ENCODE measurements at regions not wholly inside any gene's neighbourhood (a gene's known extent, or its start where the extent isn't known, plus 50 kb on each side); places are given as distances from the start of the nearest gene placed in this dataset.

DNA sequence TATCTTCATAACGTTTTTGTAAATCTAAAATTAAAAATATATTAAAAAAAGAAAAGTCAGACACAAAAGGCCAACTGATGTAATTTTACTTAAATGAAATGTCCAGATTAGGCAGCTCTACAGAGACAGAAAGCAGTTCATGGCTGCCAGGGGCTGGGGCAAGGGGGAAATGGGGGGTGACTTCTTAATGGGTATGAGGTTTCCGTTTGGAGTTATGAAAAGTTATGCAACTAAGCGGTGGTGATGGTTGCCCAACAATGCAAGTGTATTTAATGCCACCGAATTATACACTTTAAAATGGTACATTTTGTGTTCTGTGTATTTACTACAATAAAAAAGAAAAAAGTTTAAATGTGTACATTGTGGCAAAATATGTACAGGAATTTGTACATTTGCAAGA is 70.2 kb upstream of the TEX51 start:
- Mint-ChIP-seq H3K4me3 (no peak overlapping the region), H3K27me3 (peaks cover 29% of the 10 kb centered on the region), H3K4me1 (no peaks in the 10 kb centered on the region), H3K36me3 (ENCODE audit: low read depth) (peaks cover 3% of the 10 kb centered on the region), H3K27ac (no peak overlapping the region)
- DNase-seq (no peak), ATAC-seq (no peak)
- H3K9me3 ChIP-seq (ENCODE audit: control insufficient read depth, low read length, poor library complexity, severe bottlenecking) = no peaks in the 10 kb centered on the region

DNA sequence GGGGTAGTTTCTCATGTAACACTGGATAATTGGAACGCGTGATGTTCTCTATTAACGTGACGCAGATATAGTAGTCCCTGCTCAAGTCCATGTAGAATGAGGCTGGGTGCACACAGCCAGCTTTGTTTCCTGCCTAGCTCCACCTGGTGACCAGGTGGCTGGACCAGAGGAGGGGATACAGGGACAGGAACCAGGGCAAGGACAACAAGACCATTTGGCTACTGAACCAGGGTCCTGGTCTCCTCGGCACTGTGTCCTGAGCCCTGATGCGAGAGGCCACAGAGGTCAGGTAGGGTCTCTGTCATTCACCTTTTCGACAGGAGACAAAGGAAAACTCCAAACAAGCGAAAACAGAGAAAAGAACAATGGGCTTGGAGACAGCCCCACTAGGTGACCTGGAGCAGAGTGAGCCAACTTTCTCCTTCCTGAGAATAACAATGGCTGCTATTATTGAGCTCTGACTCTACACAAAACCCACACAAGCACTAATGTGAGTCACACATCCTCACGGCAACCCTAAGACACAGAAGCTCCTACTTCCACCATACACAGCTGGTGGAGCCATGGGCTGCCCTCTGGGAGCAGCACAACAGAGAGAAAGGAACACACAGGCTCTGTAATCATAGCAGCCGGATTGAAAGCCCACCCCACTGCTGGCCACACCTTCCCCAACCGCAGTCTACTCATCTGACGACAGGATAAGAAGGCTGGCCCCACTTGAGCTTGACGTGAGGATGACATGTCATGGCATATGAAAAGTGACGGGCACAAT is 67.3 kb upstream of the TEX51 start:
- no peak for DNase-seq
- no peak for ATAC-seq

DNA sequence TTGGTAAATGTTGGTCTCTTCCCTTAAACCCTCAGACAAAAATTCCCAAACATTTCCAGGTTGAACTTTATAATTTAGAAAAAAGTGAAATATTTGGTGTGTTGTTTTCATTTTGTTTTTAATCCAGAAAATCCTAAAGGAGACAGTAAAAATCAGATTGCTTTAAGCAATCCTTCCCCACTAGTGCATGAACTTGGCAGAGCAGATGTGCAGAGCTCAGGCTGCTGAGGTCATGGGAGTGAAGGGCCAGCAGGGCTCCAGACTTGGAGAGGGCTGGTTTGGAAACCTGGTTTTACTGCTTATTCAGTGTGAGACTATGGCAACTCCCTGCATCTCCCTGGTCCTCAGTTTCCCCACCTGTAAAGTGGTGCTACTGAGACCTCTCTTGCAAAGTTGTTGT is 66.7 kb upstream of the TEX51 start:
- Mint-ChIP-seq H3K4me3 (no peak overlapping the region), H3K4me1 (no peaks in the 10 kb centered on the region), H3K27me3 (peaks cover 22% of the 10 kb centered on the region), H3K27ac (no peak overlapping the region), H3K36me3 (ENCODE audit: low read depth) (peaks cover 3% of the 10 kb centered on the region)
- no peaks in the 10 kb centered on the region for H3K9me3 ChIP-seq (ENCODE audit: control insufficient read depth, low read length, poor library complexity, severe bottlenecking)
- DNase-seq (no peak), ATAC-seq (no peak)

More for the DNA sequence above, 67.3 kb upstream of the TEX51 start:
- no peak overlapping the region for H3K4me3 Mint-ChIP-seq
- H3K4me1 Mint-ChIP-seq = no peaks in the 10 kb centered on the region
- peaks cover 3% of the 10 kb centered on the region for H3K36me3 Mint-ChIP-seq (ENCODE audit: low read depth)
- peaks cover 28% of the 10 kb centered on the region for H3K27me3 Mint-ChIP-seq
- no peaks in the 10 kb centered on the region for H3K9me3 ChIP-seq (ENCODE audit: control insufficient read depth, low read length, poor library complexity, severe bottlenecking)
- H3K27ac Mint-ChIP-seq = no peak overlapping the region

DNA sequence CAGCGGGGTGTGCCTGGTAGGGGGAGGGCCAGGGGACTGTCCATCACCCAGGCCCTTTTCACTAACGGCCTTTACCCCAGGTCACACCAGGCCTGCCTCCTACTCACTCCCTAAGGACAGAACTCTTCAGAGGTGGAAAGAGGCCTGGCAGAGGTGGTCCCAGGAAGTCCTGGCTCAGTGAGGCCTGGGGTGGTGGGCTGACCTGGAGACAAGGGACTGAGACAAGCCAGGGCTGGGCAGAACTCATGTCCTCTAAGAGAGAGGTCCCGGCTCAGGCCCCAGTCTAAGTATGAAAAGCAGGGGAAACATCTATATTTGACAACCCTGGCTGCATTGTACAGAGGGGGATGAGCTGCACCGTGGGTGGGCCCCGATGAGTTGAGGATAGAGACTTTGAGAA is 65.9 kb upstream of the TEX51 start:
- ATAC-seq (no peak), DNase-seq (no peak)
- H3K9me3 ChIP-seq (ENCODE audit: control insufficient read depth, low read length, poor library complexity, severe bottlenecking) = no peaks in the 10 kb centered on the region
- Mint-ChIP-seq H3K27me3 (peaks cover 17% of the 10 kb centered on the region), H3K4me3 (no peak overlapping the region), H3K27ac (no peak overlapping the region), H3K36me3 (ENCODE audit: low read depth) (peaks cover 3% of the 10 kb centered on the region), H3K4me1 (no peaks in the 10 kb centered on the region)

DNA sequence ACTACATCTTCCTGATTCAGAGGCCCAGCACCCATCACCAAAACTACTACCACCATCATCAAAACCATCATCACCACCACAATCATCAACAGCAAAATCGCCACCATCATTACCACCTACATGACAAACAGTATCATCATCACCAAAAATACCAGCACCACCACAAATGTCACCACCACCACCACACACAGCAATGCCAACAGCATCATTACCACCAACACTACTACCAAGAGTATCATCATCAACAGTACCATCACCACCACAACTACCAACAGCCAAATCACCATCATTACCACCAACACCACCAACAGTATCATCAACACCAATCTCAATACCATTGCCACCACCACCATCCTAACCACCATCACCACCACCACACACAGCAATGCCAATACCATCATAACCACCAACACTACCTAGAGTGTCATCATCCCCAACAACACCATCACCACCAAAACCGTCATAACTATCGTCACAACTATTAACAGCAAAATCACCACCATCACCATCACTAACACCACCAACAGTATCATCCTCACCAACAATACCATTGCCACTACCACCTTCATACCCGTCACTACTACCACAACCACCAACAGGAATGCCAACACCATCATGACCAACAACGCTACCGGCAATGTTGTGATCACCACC is 64.6 kb upstream of the TEX51 start:
- no peak overlapping the region for H3K4me3 Mint-ChIP-seq
- no peak overlapping the region for H3K27ac Mint-ChIP-seq
- H3K36me3 Mint-ChIP-seq (ENCODE audit: low read depth) = peaks cover 3% of the 10 kb centered on the region
- H3K4me1 Mint-ChIP-seq = no peaks in the 10 kb centered on the region
- DNase-seq (no peak), ATAC-seq (no peak)
- H3K9me3 ChIP-seq (ENCODE audit: control insufficient read depth, low read length, poor library complexity, severe bottlenecking) = no peaks in the 10 kb centered on the region
- peaks cover 8% of the 10 kb centered on the region for H3K27me3 Mint-ChIP-seq

DNA sequence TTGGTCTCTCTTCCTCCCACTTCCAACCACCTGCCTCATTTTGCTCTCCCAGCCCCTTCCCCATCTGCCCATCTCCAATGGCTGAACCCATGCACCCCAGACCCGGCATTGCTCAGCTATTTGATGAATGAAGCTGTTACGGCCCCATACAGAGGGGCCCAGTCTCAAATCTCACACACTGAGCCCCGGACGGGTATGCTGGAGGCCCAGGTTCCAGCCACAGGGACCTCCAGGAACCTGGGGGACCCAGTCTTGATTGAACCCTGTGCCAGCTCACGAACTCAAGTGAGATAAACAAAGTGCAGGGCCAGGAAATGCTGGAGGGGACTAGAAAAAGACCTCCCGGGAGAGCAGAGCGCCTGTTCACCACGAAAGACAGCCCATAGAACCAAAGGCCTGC is 63.4 kb upstream of the TEX51 start:
- no peak for DNase-seq
- no peak overlapping the region for H3K27ac Mint-ChIP-seq
- H3K36me3 Mint-ChIP-seq (ENCODE audit: low read depth) = no peaks in the 10 kb centered on the region
- no peak overlapping the region for H3K4me3 Mint-ChIP-seq
- ATAC-seq = no peak
- no peaks in the 10 kb centered on the region for H3K9me3 ChIP-seq (ENCODE audit: control insufficient read depth, low read length, poor library complexity, severe bottlenecking)
- no peaks in the 10 kb centered on the region for H3K4me1 Mint-ChIP-seq
- peaks cover 11% of the 10 kb centered on the region for H3K27me3 Mint-ChIP-seq

DNA sequence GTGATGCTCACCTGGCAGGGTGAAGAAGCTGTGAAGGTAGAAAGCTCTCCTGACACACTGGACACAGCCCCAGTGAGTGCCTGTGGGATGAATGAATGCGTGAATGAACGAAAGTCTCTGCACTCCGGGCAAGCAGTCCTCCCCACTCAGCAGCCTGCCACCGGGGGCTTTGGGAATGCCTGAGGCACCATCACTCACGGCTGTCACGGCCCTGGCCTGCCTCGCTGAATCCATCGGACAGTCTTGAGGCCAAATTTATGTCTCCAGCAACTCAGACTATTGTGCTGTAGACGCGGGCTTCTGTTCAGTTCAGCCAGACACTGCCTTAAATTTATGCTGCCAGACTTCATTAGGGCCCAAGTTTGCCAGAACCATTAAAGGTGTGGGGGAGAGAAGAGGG is 62.9 kb upstream of the TEX51 start:
- H3K4me3 Mint-ChIP-seq = no peak overlapping the region
- no peaks in the 10 kb centered on the region for H3K9me3 ChIP-seq (ENCODE audit: control insufficient read depth, low read length, poor library complexity, severe bottlenecking)
- no peaks in the 10 kb centered on the region for H3K4me1 Mint-ChIP-seq
- no peak overlapping the region for H3K27ac Mint-ChIP-seq
- ATAC-seq (no peak), DNase-seq (no peak)
- no peaks in the 10 kb centered on the region for H3K36me3 Mint-ChIP-seq (ENCODE audit: low read depth)
- H3K27me3 Mint-ChIP-seq = peaks cover 17% of the 10 kb centered on the region

DNA sequence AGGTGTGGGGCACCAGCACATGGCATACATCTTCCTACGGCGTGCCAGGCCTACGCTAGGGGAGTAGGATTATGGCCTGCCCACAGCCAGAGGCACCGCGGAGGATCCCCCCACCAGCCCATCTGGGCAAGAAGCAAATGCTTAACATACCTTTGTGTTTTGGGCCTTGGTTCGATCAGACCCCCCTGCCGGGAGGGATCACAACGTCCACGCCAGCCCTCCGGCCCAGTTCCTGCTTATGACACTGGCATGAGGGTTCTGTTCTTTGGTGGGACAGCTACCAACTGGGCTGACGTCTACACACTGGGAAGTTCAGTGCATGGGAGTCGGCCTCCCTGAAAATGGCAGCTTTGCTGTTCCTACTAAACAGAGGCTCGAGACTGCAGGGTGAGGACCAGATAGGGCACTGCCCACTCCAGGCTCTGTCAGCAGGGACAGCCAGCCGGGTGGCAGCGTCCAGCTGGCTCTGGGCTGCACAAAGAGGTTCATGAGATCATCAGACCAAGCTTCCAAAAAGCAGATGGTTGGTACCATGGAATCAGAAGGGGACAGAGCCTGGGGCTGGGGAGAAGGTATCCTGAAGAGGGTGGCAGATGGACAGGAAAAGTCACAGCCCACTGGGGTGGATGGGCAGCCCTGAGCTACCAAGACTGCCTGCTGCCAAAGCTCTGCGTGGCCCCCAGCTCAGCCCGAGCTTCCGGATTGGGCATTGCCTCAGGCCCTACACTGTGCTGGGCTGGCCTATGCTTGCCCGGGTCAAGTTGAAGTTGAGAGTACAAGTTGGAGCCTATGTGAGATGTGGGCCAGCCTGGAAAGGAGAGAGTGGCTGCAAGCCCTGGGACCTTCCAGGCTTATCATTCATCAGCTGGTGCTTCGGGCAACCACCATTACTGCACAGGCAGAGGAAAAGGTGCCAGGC is 61.7 kb upstream of the TEX51 start:
- Mint-ChIP-seq H3K36me3 (ENCODE audit: low read depth) (no peaks in the 10 kb centered on the region), H3K4me3 (no peak overlapping the region), H3K27ac (no peak overlapping the region), H3K4me1 (no peaks in the 10 kb centered on the region), H3K27me3 (peaks cover 19% of the 10 kb centered on the region)
- DNase-seq = no peak
- H3K9me3 ChIP-seq (ENCODE audit: control insufficient read depth, low read length, poor library complexity, severe bottlenecking) = no peaks in the 10 kb centered on the region
- no peak for ATAC-seq

DNA sequence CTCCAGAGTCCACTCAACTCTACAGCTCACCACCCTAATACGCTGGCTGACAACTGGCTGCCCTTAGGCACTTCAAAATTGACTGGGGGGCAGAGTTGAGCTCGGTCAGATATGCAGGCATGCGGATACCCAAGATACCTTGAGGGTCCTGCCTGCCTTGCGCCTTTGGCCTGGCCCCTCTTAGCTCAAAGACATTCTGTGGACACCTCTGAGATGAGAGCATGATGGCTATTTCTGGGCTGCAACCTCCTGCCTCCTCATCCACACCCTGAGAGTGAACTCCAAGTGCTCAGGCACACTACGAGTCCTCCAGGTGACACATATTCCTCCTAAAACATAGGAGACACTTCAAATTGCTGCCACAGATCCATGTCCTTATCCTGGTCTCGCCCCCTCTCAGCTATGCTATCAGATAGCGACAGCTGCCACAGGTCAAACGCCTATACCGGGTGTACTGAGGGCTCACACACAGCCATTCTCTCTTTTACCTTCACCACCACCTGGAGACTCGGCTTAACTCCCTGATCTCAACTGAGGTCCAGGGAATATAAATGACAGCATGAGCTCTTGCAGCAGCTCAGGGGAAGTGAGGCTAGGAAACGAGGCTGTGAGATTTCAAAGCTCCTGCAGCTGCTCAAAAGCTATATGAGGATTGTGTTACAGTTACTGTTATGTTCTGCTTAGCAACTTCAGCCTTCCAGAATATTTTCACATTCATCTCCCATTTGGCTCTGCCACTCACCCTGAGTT is 60.5 kb upstream of the TEX51 start:
- Mint-ChIP-seq H3K36me3 (ENCODE audit: low read depth) (no peaks in the 10 kb centered on the region), H3K27me3 (peaks cover 19% of the 10 kb centered on the region), H3K4me3 (no peak overlapping the region), H3K27ac (no peak overlapping the region), H3K4me1 (no peaks in the 10 kb centered on the region)
- no peak for ATAC-seq
- no peak for DNase-seq
- H3K9me3 ChIP-seq (ENCODE audit: control insufficient read depth, low read length, poor library complexity, severe bottlenecking) = no peaks in the 10 kb centered on the region

DNA sequence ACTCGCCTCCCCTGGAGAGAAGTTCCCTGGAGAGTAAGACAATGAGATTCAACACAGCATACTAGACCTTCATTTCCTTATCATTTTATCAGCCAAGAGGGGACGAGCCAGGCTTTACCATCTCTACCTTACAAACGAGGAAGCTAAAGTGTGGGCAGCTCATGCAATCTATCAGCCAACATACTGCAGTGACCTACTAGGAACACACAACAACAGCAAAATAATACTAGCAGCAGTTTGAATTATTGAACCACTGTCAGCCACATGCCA is 60.0 kb upstream of the TEX51 start:
- Mint-ChIP-seq H3K4me1 (no peaks in the 10 kb centered on the region), H3K36me3 (ENCODE audit: low read depth) (no peaks in the 10 kb centered on the region), H3K27ac (no peak overlapping the region), H3K27me3 (peaks cover 19% of the 10 kb centered on the region), H3K4me3 (no peak overlapping the region)
- H3K9me3 ChIP-seq (ENCODE audit: control insufficient read depth, low read length, poor library complexity, severe bottlenecking) = no peaks in the 10 kb centered on the region
- DNase-seq (no peak), ATAC-seq (no peak)

DNA sequence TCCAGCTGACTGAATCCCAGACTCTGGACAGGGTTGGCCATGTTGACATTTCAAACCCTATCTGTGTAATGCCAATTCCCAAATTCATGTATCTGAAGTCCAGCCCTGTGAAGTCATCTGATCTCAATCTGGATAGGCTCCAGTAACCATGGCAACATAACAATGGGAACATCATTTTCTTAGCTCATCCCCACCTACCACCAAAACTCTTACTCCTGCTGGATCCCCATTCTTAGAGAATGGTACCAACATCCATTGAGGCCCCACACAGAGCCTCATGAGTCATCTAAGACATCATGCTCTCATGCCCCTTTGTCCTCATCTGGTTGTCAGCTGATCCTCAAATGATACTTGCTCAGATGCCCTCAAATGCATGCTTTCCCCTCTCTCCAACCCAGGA is 58.9 kb upstream of the TEX51 start:
- Mint-ChIP-seq H3K27me3 (peaks cover 19% of the 10 kb centered on the region), H3K4me1 (no peaks in the 10 kb centered on the region)
- H3K9me3 ChIP-seq (ENCODE audit: control insufficient read depth, low read length, poor library complexity, severe bottlenecking) = no peaks in the 10 kb centered on the region

DNA sequence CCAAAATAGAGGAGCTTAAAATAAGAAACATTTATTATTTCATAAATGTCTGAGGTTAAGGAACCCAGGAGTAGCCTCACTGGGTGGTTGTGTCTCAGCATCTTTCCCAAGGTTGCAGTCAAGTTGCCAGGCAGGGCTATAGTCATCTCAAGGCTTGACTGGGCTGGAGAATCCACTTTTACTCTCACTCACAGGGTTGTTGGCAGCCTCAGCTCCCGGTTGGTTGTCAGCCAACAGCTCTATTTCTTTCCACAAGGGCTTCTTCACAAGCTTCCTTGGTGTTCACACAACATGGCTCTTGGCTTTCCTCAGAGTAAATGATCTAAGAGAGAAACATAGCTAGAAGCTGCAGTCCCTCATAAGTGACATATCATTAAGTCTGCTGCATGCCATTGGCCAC is 55.6 kb upstream of the TEX51 start:
- ATAC-seq (no peak), DNase-seq (no peak)
- Mint-ChIP-seq H3K27me3 (peaks cover 19% of the 10 kb centered on the region), H3K36me3 (ENCODE audit: low read depth) (no peaks in the 10 kb centered on the region), H3K4me1 (no peaks in the 10 kb centered on the region), H3K4me3 (no peak overlapping the region), H3K27ac (no peak overlapping the region)
- H3K9me3 ChIP-seq (ENCODE audit: control insufficient read depth, low read length, poor library complexity, severe bottlenecking) = no peaks in the 10 kb centered on the region

More for the DNA sequence above, 58.9 kb upstream of the TEX51 start:
- H3K4me3 Mint-ChIP-seq = no peak overlapping the region
- no peaks in the 10 kb centered on the region for H3K36me3 Mint-ChIP-seq (ENCODE audit: low read depth)
- DNase-seq (no peak), ATAC-seq (no peak)
- no peak overlapping the region for H3K27ac Mint-ChIP-seq

DNA sequence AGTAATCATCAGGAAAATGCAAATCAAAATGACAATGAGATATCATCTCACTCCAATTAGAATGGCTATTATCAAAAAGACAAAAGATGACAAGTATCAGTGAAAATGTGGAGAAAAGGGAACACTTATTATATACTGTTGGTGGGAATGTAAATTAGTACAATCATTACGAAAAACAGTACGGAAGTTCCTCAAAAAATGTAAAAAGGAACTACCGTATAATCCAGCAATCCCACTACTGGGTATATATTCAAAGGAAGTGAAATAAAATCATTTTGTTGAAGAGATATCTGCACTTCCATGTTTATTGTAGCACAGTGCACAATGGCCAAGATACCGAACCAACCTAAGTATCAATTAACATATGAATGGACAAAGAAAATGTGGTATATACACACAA is 52.4 kb upstream of the TEX51 start:
- no peaks in the 10 kb centered on the region for H3K9me3 ChIP-seq (ENCODE audit: control insufficient read depth, low read length, poor library complexity, severe bottlenecking)
- no peaks in the 10 kb centered on the region for H3K36me3 Mint-ChIP-seq (ENCODE audit: low read depth)
- no peak for ATAC-seq
- H3K4me3 Mint-ChIP-seq = no peak overlapping the region
- H3K27me3 Mint-ChIP-seq = peaks cover 6% of the 10 kb centered on the region
- H3K4me1 Mint-ChIP-seq = no peaks in the 10 kb centered on the region
- no peak for DNase-seq
- no peak overlapping the region for H3K27ac Mint-ChIP-seq
